HepG2 (cell line): ENCODE measurements at regions not wholly inside any gene's neighbourhood (a gene's known extent, or its start where the extent isn't known, plus 50 kb on each side); places are given as distances from the start of the nearest gene placed in this dataset.

Experiments
- ATAC-seq: fragments of 200-7000 bp; cut with Tn5 transposase; 3 replicates; pipeline ENCODE4 v1.9.1; 2020; ENCODE audit warnings: mild to moderate bottlenecking, moderate library complexity
- BruUV-seq: library from RNA; stranded (reverse); fragments of 400-500 nt; replicated peaks from 2 replicates; lab custom pipeline; 2021; lab: Mats Ljungman, UMichigan
- CTCF ChIA-PET: fragments of 300-600 bp; formaldehyde crosslinking; extraction: SDS; loops from one replicate; lab custom pipeline; 2021; ENCODE audit warnings: low total read pairs, inconsistent platforms, low intra/inter-chr PET ratio; lab: Yijun Ruan, JAX
- POLR2A ChIA-PET: fragments of 350-600 bp; sonication (Branson Sonifier 250); formaldehyde crosslinking; loops from one replicate; lab custom pipeline; 2020; ENCODE audit warnings: antibody characterized with exemption, inconsistent platforms; lab: Yijun Ruan, JAX
- DNase-seq: peaks from one replicate; pipeline ENCODE4 v3.0.0-alpha.2; 2015; ENCODE audit warnings: low spot score
- FAIRE-seq: peaks from 3 replicates; lab custom pipeline; 2011; peaks lifted over from hg19 to GRCh38; lab: Jason Lieb, UNC
- H2AFZ ChIP-seq: one replicate; pipeline ENCODE4 v1.6.1; 2011; ENCODE audit warnings: low read length, inconsistent platforms
- H3K27ac ChIP-seq: fragments of 300-600 bp; 3 replicates; pipeline ENCODE4 v1.8.0; 2011; ENCODE audit warnings: mixed run types, mild to moderate bottlenecking, mixed read lengths, low read length, inconsistent platforms; ENCODE audit not compliant: insufficient read depth; ENCODE audit errors: extremely low read length
- H3K27me3 ChIP-seq, 2 experiments: fragments of 200-600 bp in 1 of 2; 2 replicates in 1 of 2; 3 replicates in 1 of 2; pipeline versions ENCODE4 v1.6.0 to v1.8.0; 2011; ENCODE audit warnings: low read length in 2 of 2, mild to moderate bottlenecking in 2 of 2, moderate library complexity in 2 of 2, inconsistent platforms in 1 of 2; ENCODE audit not compliant: insufficient read depth in 2 of 2, control insufficient read depth in 1 of 2
- H3K36me3 ChIP-seq, 2 experiments: fragments of 200-600 bp in 1 of 2; replicated peaks in 1 of 2; 2 replicates in 1 of 2; 3 replicates in 1 of 2; pipeline versions ENCODE4 v1.5.1 to v1.8.0; 2011; ENCODE audit warnings: low read length in 2 of 2, inconsistent platforms in 1 of 2; ENCODE audit not compliant: insufficient read depth in 2 of 2, control insufficient read depth in 1 of 2
- H3K4me1 ChIP-seq: 2 replicates; pipeline ENCODE4 v1.5.1; 2012; ENCODE audit warnings: low read length, inconsistent platforms; ENCODE audit not compliant: insufficient read depth
- H3K4me2 ChIP-seq: 2 replicates; pipeline ENCODE4 v1.6.0; 2011; ENCODE audit warnings: low read depth, low read length, inconsistent platforms
- H3K4me3 ChIP-seq, 3 experiments: fragments of 200-600 bp in 1 of 3; sonication (generic), shearing (Covaris generic) in 1 of 3; replicated peaks in 1 of 3; 2 replicates each; pipeline ENCODE4 v1.5.1; 2011 to 2016; ENCODE audit warnings: low read length in 3 of 3, inconsistent platforms in 2 of 3, low read depth in 2 of 3, mild to moderate bottlenecking in 2 of 3, control low read depth in 1 of 3, mixed read lengths in 1 of 3; ENCODE audit not compliant: insufficient read depth in 1 of 3
- H3K79me2 ChIP-seq: one replicate; pipeline ENCODE4 v1.6.1; 2011; ENCODE audit warnings: low read length, inconsistent platforms; ENCODE audit not compliant: insufficient read depth
- H3K9ac ChIP-seq: 2 replicates; pipeline ENCODE4 v1.6.0; 2011; ENCODE audit warnings: mild to moderate bottlenecking, low read depth, low read length, inconsistent platforms; ENCODE audit not compliant: insufficient read depth
- H3K9me3 ChIP-seq: 2 replicates; pipeline ENCODE4 v1.5.1; 2012; ENCODE audit warnings: mild to moderate bottlenecking, low read length
- H4K20me1 ChIP-seq: 2 replicates; pipeline ENCODE4 v1.6.0; 2011; ENCODE audit warnings: inconsistent platforms, mild to moderate bottlenecking, low read length, moderate library complexity; ENCODE audit not compliant: insufficient read depth
- ISL2 ChIP-seq: sonication (generic); formaldehyde crosslinking; IDR thresholded peaks from 2 replicates; pipeline ENCODE4 v1.5.0; 2020; ENCODE audit warnings: missing genetic modification reagents
- MTA3 ChIP-seq: sonication (generic); formaldehyde crosslinking; IDR thresholded peaks from 2 replicates; pipeline ENCODE4 v1.4.0; 2020; ENCODE audit warnings: missing genetic modification reagents
- RXRB ChIP-seq: IDR thresholded peaks from 2 replicates; pipeline ENCODE4 v1.6.1; 2016; ENCODE audit warnings: borderline replicate concordance, missing genetic modification reagents, missing compliant biosample characterization
- SIX4 ChIP-seq: sonication (generic); formaldehyde crosslinking; IDR thresholded peaks from 2 replicates; pipeline ENCODE4 v1.4.0; 2020; ENCODE audit warnings: missing genetic modification reagents
- ZFP62 ChIP-seq: sonication (generic); formaldehyde crosslinking; IDR thresholded peaks from 2 replicates; pipeline ENCODE4 v1.4.0; 2020; ENCODE audit warnings: missing genetic modification reagents
- ZNF563 ChIP-seq: sonication (generic); formaldehyde crosslinking; IDR thresholded peaks from 2 replicates; pipeline ENCODE4 v1.8.0; 2022; ENCODE audit warnings: mild to moderate bottlenecking, moderate library complexity, missing genetic modification reagents
- WGBS: methylation state at CpG from one replicate; pipeline ENCODE4 v1.1.6; 2017; ENCODE audit warnings: low lambda C conversion rate; 5-methylcytosine and 5-hydroxymethylcytosine counted together
- in situ Hi-C: cut with HindIII; loops from 2 replicates; pipeline ENCODE4 v1.10.0; 2017; ENCODE audit warnings: low pct_unique_long_range_greater_than_20kb; ENCODE audit not compliant: extremely low pct_ligation_motif_present
- intact Hi-C: fragments of 100-400 bp; cut with micrococcal nuclease; formaldehyde crosslinking; loops from one replicate; pipeline ENCODE4 v1.10.0; 2022; ENCODE audit not compliant: unreplicated experiment
- TF ChIP-seq, protein P1 (sequence below): sonication (generic); formaldehyde crosslinking; IDR thresholded peaks from 2 replicates; pipeline ENCODE4 v1.5.1; 2020; ENCODE audit warnings: mild to moderate bottlenecking, missing genetic modification reagents, moderate library complexity
- TF ChIP-seq, protein P2 (sequence below): IDR thresholded peaks from 2 replicates; pipeline ENCODE4 v1.6.1; 2012; ENCODE audit warnings: inconsistent platforms

DNA sequence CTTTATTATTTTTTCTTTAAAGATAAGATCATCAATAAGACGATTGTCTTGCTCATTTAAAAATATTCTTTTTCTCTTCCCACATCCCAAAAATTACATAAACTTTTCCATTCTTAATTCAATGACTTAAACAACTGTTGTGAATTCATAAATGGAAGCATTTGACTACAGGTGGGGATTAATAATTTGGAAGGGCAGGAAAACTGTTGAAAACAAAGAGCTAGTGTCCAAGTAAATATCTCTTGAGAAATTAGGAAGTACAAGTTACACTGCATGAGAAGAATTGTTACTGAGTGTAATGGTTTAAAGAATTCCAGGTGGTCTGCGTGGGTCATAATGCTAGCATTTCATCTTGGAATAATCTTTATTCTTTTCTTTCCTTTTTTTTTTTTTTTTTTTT, 634.8 kb upstream of the ZEB2 start:
- 3% methylated on average over 2 of the region's 2 CpGs for WGBS
- Histone ChIP-seq H3K9me3 (no peaks in the 10 kb centered on the region), H3K27ac (no peak overlapping the region), H3K4me2 (no peak overlapping the region), H3K27me3 (no peaks in the 10 kb centered on the region), H2AFZ (no peak overlapping the region), H3K79me2 (no peaks in the 10 kb centered on the region), H3K36me3 (no peaks in the 10 kb centered on the region), H3K4me1 (no peaks in the 10 kb centered on the region), H3K9ac (no peak overlapping the region), H3K4me3 (no peak overlapping the region), H4K20me1 (no peaks in the 10 kb centered on the region)
- no TSS peak for BruUV-seq
- FAIRE-seq (no peak), DNase-seq (no peak), ATAC-seq (no peak)
- TF ChIP-seq ISL2 (no peak), ZFP62 (CRISPR knock-in tag) (no peak), ZNF563 (CRISPR knock-in tag) (no peak), SIX4 (CRISPR knock-in tag) (no peak), RXRB (CRISPR knock-in tag) (no peak), MTA3 (no peak)
- TF ChIP-seq, protein P1, sequence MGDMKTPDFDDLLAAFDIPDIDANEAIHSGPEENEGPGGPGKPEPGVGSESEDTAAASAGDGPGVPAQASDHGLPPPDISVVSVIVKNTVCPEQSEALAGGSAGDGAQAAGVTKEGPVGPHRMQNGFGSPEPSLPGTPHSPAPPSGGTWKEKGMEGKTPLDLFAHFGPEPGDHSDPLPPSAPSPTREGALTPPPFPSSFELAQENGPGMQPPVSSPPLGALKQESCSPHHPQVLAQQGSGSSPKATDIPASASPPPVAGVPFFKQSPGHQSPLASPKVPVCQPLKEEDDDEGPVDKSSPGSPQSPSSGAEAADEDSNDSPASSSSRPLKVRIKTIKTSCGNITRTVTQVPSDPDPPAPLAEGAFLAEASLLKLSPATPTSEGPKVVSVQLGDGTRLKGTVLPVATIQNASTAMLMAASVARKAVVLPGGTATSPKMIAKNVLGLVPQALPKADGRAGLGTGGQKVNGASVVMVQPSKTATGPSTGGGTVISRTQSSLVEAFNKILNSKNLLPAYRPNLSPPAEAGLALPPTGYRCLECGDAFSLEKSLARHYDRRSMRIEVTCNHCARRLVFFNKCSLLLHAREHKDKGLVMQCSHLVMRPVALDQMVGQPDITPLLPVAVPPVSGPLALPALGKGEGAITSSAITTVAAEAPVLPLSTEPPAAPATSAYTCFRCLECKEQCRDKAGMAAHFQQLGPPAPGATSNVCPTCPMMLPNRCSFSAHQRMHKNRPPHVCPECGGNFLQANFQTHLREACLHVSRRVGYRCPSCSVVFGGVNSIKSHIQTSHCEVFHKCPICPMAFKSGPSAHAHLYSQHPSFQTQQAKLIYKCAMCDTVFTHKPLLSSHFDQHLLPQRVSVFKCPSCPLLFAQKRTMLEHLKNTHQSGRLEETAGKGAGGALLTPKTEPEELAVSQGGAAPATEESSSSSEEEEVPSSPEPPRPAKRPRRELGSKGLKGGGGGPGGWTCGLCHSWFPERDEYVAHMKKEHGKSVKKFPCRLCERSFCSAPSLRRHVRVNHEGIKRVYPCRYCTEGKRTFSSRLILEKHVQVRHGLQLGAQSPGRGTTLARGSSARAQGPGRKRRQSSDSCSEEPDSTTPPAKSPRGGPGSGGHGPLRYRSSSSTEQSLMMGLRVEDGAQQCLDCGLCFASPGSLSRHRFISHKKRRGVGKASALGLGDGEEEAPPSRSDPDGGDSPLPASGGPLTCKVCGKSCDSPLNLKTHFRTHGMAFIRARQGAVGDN (CRISPR knock-in tag) = no peak
- TF ChIP-seq, protein P2, sequence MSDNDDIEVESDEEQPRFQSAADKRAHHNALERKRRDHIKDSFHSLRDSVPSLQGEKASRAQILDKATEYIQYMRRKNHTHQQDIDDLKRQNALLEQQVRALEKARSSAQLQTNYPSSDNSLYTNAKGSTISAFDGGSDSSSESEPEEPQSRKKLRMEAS = no peak
- in situ Hi-C loops (no loop called here), intact Hi-C loops (no loop called here)
- ChIA-PET POLR2A (no interaction called here), CTCF (no interaction called here)
